ENCODE measurements at regions not wholly inside any gene's neighbourhood (a gene's known extent, or its start where the extent isn't known, plus 50 kb on each side); places are given as distances from the start of the nearest gene placed in this dataset.

GRCh38 chr6:169153401-169153800 is 100.2 kb downstream of the THBS2 start:
- H2AFZ ChIP-seq (ENCODE audit: low read depth), result no peak overlapping the region
- TF ChIP-seq, protein P1, sequence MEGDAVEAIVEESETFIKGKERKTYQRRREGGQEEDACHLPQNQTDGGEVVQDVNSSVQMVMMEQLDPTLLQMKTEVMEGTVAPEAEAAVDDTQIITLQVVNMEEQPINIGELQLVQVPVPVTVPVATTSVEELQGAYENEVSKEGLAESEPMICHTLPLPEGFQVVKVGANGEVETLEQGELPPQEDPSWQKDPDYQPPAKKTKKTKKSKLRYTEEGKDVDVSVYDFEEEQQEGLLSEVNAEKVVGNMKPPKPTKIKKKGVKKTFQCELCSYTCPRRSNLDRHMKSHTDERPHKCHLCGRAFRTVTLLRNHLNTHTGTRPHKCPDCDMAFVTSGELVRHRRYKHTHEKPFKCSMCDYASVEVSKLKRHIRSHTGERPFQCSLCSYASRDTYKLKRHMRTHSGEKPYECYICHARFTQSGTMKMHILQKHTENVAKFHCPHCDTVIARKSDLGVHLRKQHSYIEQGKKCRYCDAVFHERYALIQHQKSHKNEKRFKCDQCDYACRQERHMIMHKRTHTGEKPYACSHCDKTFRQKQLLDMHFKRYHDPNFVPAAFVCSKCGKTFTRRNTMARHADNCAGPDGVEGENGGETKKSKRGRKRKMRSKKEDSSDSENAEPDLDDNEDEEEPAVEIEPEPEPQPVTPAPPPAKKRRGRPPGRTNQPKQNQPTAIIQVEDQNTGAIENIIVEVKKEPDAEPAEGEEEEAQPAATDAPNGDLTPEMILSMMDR (conservative IDR thresholded peaks at IDR 0.05; ENCODE audit: low read depth, low read length), result no peak
- no peaks in the 10 kb centered on the region for H3K79me2 ChIP-seq (ENCODE audit: insufficient read depth, low read depth)
- H3K9ac ChIP-seq, result no peak overlapping the region
- H3K27me3 ChIP-seq (ENCODE audit: insufficient read depth, low read depth), result no peaks in the 10 kb centered on the region
- no peak overlapping the region for H3K27ac ChIP-seq
- no peak overlapping the region for H3K4me2 ChIP-seq
- no peaks in the 10 kb centered on the region for H3K36me3 ChIP-seq (ENCODE audit: insufficient read depth)
- no peak overlapping the region for H3K4me3 ChIP-seq (IDR thresholded peaks at IDR 0.05; ENCODE audit: insufficient read depth, low read depth, low read length)
- H3K4me1 ChIP-seq (ENCODE audit: low read depth, poor library complexity, severe bottlenecking), result no peaks in the 10 kb centered on the region
- no peaks in the 10 kb centered on the region for H4K20me1 ChIP-seq (ENCODE audit: insufficient read depth)

DNA sequence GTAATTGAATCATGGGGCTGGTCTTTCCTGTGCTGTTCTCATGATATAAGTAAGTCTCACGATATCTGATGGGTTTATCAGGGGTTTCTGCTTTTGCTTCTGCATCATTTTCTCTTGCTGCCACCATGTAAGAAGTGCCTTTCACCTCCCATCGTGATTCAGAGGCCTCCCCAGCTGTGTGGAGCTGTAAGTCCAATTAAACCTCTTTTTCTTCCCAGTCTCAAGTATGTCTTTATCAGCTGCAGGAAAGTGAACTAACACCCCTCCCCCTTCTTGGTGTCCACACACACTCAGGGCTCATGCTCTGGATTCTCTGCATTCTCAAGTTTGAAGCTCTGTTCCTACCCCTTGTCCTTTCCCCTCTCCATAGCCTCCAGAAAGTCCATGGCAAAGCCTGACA is 107.1 kb downstream of the THBS2 start:
- Histone ChIP-seq H3K79me2 (ENCODE audit: insufficient read depth, low read depth) (no peaks in the 10 kb centered on the region), H2AFZ (ENCODE audit: low read depth) (no peak overlapping the region), H3K4me3 (IDR thresholded peaks at IDR 0.05; ENCODE audit: insufficient read depth, low read depth, low read length) (no peak overlapping the region), H3K4me2 (no peak overlapping the region), H3K4me1 (ENCODE audit: low read depth, poor library complexity, severe bottlenecking) (no peaks in the 10 kb centered on the region), H3K27me3 (ENCODE audit: insufficient read depth, low read depth) (no peaks in the 10 kb centered on the region), H3K9ac (no peak overlapping the region), H3K27ac (no peak overlapping the region), H4K20me1 (ENCODE audit: insufficient read depth) (no peaks in the 10 kb centered on the region), H3K36me3 (ENCODE audit: insufficient read depth) (no peaks in the 10 kb centered on the region)
- TF ChIP-seq, protein P1 (conservative IDR thresholded peaks at IDR 0.05; ENCODE audit: low read depth, low read length), result no peak

DNA sequence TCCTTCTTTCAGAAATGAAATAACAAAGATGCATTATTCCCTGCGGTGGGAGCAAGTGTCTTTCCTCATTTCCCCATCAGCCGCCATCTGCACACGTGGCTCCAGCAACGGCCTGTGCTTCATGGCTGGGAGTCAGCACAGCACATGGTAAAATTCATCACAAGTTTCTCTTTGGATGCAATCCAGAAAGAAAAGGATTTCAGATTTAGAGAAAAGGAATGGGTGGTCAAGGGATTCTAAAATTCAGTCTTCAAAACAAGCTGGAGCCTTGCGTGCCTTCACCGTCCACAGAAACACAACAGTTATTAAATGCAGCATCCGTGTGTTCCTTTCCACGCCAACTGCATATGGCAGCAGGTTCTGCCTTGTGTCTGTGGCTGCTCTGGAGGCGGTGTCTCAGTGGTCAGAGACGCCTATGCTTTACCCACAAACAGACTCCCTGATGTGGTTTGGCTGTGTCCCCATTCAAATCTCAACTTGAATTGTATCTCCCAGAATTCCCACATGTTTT is 107.6 kb downstream of the THBS2 start:
- no peaks in the 10 kb centered on the region for H4K20me1 ChIP-seq (ENCODE audit: insufficient read depth)
- H3K4me1 ChIP-seq (ENCODE audit: low read depth, poor library complexity, severe bottlenecking), result no peaks in the 10 kb centered on the region
- no peak overlapping the region for H3K4me3 ChIP-seq (IDR thresholded peaks at IDR 0.05; ENCODE audit: insufficient read depth, low read depth, low read length)
- no peak overlapping the region for H3K27ac ChIP-seq
- H3K79me2 ChIP-seq (ENCODE audit: insufficient read depth, low read depth), result no peaks in the 10 kb centered on the region
- H2AFZ ChIP-seq (ENCODE audit: low read depth), result no peak overlapping the region
- no peaks in the 10 kb centered on the region for H3K36me3 ChIP-seq (ENCODE audit: insufficient read depth)
- no peak overlapping the region for H3K4me2 ChIP-seq
- TF ChIP-seq, protein P1 (conservative IDR thresholded peaks at IDR 0.05; ENCODE audit: low read depth, low read length), result no peak
- H3K9ac ChIP-seq, result no peak overlapping the region
- no peaks in the 10 kb centered on the region for H3K27me3 ChIP-seq (ENCODE audit: insufficient read depth, low read depth)

GRCh38 chr6:169145496-169145895 is 108.2 kb downstream of the THBS2 start:
- H4K20me1 ChIP-seq (ENCODE audit: insufficient read depth), result no peaks in the 10 kb centered on the region
- no peaks in the 10 kb centered on the region for H3K36me3 ChIP-seq (ENCODE audit: insufficient read depth)
- no peaks in the 10 kb centered on the region for H3K27me3 ChIP-seq (ENCODE audit: insufficient read depth, low read depth)
- no peaks in the 10 kb centered on the region for H3K79me2 ChIP-seq (ENCODE audit: insufficient read depth, low read depth)
- TF ChIP-seq, protein P1 (conservative IDR thresholded peaks at IDR 0.05; ENCODE audit: low read depth, low read length), result no peak
- no peak overlapping the region for H2AFZ ChIP-seq (ENCODE audit: low read depth)
- H3K27ac ChIP-seq, result no peak overlapping the region
- H3K9ac ChIP-seq, result no peak overlapping the region
- H3K4me2 ChIP-seq, result no peak overlapping the region
- no peak overlapping the region for H3K4me3 ChIP-seq (IDR thresholded peaks at IDR 0.05; ENCODE audit: insufficient read depth, low read depth, low read length)
- H3K4me1 ChIP-seq (ENCODE audit: low read depth, poor library complexity, severe bottlenecking), result no peaks in the 10 kb centered on the region
